Mucosa of descending colon (tissue), 3 donors: ENCODE measurements at regions not wholly inside any gene's neighbourhood (a gene's known extent, or its start where the extent isn't known, plus 50 kb on each side); places are given as distances from the start of the nearest gene placed in this dataset.

Source experiments
- ATAC-seq: fragments of 200-7000 bp; cut with Tn5 transposase; one replicate; pipeline ENCODE4 v1.9.1; 2020; ENCODE audit warnings: mild to moderate bottlenecking, moderate library complexity
- DNase-seq, 3 donors: peaks; one replicate each; pipeline ENCODE4 v3.0.0-alpha.2; 2020
- H3K36me3 ChIP-seq: fragments of 200-600 bp; one replicate; pipeline ENCODE4 v1.8.0; 2021; ENCODE audit warnings: low read depth, mild to moderate bottlenecking
- H3K4me1 ChIP-seq: fragments of 200-600 bp; one replicate; pipeline ENCODE4 v1.8.0; 2021; ENCODE audit warnings: low read depth, mild to moderate bottlenecking
- H3K4me3 ChIP-seq: fragments of 200-600 bp; one replicate; pipeline ENCODE4 v1.8.0; 2021; ENCODE audit warnings: mild to moderate bottlenecking
- H3K9me3 ChIP-seq: fragments of 200-600 bp; one replicate; pipeline ENCODE4 v1.8.0; 2021; ENCODE audit warnings: mild to moderate bottlenecking
- intact Hi-C, 2 donors: fragments of 100-400 bp; cut with DNase I in 1 of 2; cut with micrococcal nuclease in 1 of 2; formaldehyde crosslinking; loops; one replicate each; pipeline versions ENCODE4 v1.11.0 to v1.11.1; 2022; cut with DNase I, micrococcal nuclease
- TF ChIP-seq, protein P1 (sequence below): fragments of 200-600 bp; IDR thresholded peaks from one replicate; pipeline ENCODE4 v1.8.0; 2022; ENCODE audit warnings: antibody characterized with exemption, mild to moderate bottlenecking
- donor health status: DM: no; HTN: no; CAD: no; lungs with moderate emphysema.
- donor health status: DM: no; HTN: no; CAD: no.
- donor health status: DM: no; HTN: yes; CAD: no.

DNA sequence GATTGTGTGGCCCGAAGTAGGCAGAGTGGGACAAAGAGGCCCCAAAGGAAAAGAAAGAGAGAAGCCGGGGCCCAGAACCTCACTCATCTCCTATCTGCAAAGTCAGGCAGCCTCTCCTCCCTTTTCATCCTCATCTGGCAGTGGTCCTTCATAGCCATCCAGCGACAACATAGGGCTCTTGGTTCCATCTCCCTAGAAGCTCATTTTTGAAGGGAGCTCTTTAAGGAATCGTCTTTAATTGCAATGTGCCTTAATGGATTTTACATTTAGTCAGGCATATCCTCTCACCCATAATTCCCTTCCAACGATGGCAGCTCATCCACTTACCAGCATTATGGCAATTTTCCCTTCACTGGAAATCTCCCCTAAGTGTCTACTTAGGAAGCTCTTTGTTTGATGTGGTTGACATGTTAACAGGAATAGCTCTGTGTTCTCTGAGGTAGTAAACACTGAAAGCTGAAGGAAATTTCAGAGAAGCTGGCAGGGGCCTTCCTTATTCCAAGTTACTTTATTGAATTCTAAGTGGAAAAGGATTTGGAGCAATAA lies 780.6 kb downstream of the TSN start:
- intact Hi-C loops, result no loop called here
- Histone ChIP-seq H3K4me1 (no peaks in the 10 kb centered on the region), H3K9me3 (no peaks in the 10 kb centered on the region), H3K4me3 (no peak overlapping the region), H3K36me3 (no peaks in the 10 kb centered on the region)
- ATAC-seq, result no peak
- TF ChIP-seq, protein P1, sequence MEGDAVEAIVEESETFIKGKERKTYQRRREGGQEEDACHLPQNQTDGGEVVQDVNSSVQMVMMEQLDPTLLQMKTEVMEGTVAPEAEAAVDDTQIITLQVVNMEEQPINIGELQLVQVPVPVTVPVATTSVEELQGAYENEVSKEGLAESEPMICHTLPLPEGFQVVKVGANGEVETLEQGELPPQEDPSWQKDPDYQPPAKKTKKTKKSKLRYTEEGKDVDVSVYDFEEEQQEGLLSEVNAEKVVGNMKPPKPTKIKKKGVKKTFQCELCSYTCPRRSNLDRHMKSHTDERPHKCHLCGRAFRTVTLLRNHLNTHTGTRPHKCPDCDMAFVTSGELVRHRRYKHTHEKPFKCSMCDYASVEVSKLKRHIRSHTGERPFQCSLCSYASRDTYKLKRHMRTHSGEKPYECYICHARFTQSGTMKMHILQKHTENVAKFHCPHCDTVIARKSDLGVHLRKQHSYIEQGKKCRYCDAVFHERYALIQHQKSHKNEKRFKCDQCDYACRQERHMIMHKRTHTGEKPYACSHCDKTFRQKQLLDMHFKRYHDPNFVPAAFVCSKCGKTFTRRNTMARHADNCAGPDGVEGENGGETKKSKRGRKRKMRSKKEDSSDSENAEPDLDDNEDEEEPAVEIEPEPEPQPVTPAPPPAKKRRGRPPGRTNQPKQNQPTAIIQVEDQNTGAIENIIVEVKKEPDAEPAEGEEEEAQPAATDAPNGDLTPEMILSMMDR, result no peak
- no peak for DNase-seq

DNA sequence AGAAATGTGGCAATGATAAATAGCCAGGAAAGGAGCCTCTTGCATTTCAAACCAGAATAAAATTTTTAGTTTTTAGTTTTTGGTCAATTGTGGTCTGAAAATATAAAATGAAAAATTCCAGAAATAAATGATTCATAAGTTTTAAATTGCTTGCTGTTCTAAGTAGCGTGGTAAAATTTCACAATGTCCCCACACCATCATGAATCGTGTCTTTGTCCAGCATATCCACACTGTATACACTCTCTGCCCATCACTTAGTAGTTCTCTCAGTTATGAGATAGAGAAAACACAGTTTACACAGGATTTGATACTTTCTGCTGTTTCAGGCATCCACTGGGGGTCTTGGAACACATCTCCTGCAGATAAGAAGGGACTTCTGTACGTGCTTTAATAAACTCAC lies 783.9 kb downstream of the TSN start:
- intact Hi-C loops, result no loop called here
- Histone ChIP-seq H3K36me3 (no peaks in the 10 kb centered on the region), H3K9me3 (no peaks in the 10 kb centered on the region), H3K4me3 (no peak overlapping the region), H3K4me1 (no peaks in the 10 kb centered on the region)
- TF ChIP-seq, protein P1, result no peak
- DNase-seq (no peak), ATAC-seq (no peak)

GRCh38 chr2:122539920-122540319 lies 784.5 kb downstream of the TSN start:
- no peaks in the 10 kb centered on the region for H3K9me3 ChIP-seq
- no peaks in the 10 kb centered on the region for H3K36me3 ChIP-seq
- ATAC-seq (peak; percentile 23), DNase-seq (no peak)
- intact Hi-C loops, result no loop called here
- TF ChIP-seq, protein P1, result no peak
- H3K4me1 ChIP-seq, result no peaks in the 10 kb centered on the region
- H3K4me3 ChIP-seq, result no peak overlapping the region

GRCh38 chr2:122542236-122542635 lies 786.8 kb downstream of the TSN start:
- no peaks in the 10 kb centered on the region for H3K4me1 ChIP-seq
- no peaks in the 10 kb centered on the region for H3K36me3 ChIP-seq
- no peak overlapping the region for H3K4me3 ChIP-seq
- ATAC-seq (no peak), DNase-seq (no peak)
- H3K9me3 ChIP-seq, result no peaks in the 10 kb centered on the region
- intact Hi-C loops, result no loop called here
- TF ChIP-seq, protein P1, result no peak

DNA sequence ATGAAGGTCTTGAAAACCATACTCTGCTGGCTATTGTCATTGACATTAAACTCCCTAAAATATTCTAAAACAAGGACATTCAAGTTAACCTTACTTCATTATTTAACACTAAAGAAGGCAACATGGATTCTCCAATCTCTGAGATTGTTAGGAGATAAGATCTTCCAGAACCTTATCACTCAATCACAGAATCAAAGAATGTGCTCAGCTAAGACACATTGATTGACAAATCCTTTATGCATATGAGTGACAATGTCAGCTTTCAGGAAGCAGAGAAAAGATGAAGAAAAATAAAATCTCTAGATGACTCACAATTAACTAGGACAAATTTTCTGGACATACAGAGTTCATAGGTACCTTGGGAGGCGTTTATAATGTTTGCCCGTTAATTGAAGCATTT lies 787.2 kb downstream of the TSN start:
- DNase-seq, result no peak
- intact Hi-C loops, result no loop called here
- TF ChIP-seq, protein P1, result no peak
- Histone ChIP-seq H3K4me1 (no peaks in the 10 kb centered on the region), H3K4me3 (no peak overlapping the region), H3K36me3 (no peaks in the 10 kb centered on the region), H3K9me3 (no peaks in the 10 kb centered on the region)
- ATAC-seq, result no peak

- TF ChIP-seq, protein P1, result no peak
- ATAC-seq (no peak), DNase-seq (no peak)
- no peak overlapping the region for H3K4me3 ChIP-seq
- no peaks in the 10 kb centered on the region for H3K9me3 ChIP-seq
- H3K36me3 ChIP-seq, result no peaks in the 10 kb centered on the region
- H3K4me1 ChIP-seq, result no peaks in the 10 kb centered on the region
- intact Hi-C loops, result no loop called here
These were observed 788.4 kb downstream of the TSN start for GRCh38 chr2:122543815-122544214.
